PC-3 (cell line): ENCODE measurements at regions not wholly inside any gene's neighbourhood (a gene's known extent, or its start where the extent isn't known, plus 50 kb on each side); places are given as distances from the start of the nearest gene placed in this dataset.

Experiments used
- ATAC-seq: fragments of 200-7000 bp; cut with Tn5 transposase; 2 replicates; pipeline ENCODE4 v1.9.1; 2020; ENCODE audit warnings: mild to moderate bottlenecking, moderate library complexity
- BruUV-seq: library from RNA; stranded (reverse); fragments of 400-500 nt; replicated peaks from 2 replicates; lab custom pipeline; 2021; lab: Mats Ljungman, UMichigan
- CTCF ChIA-PET: fragments of 300-600 bp; sonication (Branson Sonifier 250); formaldehyde crosslinking; loops from one replicate; lab custom pipeline; 2022; ENCODE audit warnings: antibody characterized with exemption; lab: Charles Lee
- POLR2A ChIA-PET: fragments of 300-600 bp; sonication (Branson Sonifier 250); formaldehyde crosslinking; loops from one replicate; lab custom pipeline; 2022; ENCODE audit warnings: antibody characterized with exemption; ENCODE audit not compliant: unreplicated experiment; lab: Charles Lee
- DNase-seq: peaks from one replicate; pipeline ENCODE4 v3.0.0-alpha.2; 2015
- H2AFZ ChIP-seq: fragments of 300-600 bp; sonication (generic); 2 replicates; pipeline ENCODE4 v1.6.0; 2016; ENCODE audit warnings: antibody characterized with exemption, low read length
- H3F3A ChIP-seq: fragments of 300-600 bp; sonication (generic); one replicate; pipeline ENCODE4 v1.6.0; 2017; ENCODE audit warnings: antibody characterized with exemption, low read length, control low read depth, mild to moderate bottlenecking; ENCODE audit not compliant: unreplicated experiment
- H3K27ac ChIP-seq: fragments of 300-600 bp; sonication (generic); 2 replicates; pipeline ENCODE4 v1.5.1; 2016; ENCODE audit warnings: mild to moderate bottlenecking, low read length
- H3K27me3 ChIP-seq: fragments of 300-600 bp; sonication (generic); 2 replicates; pipeline ENCODE4 v1.6.1; 2016; ENCODE audit warnings: low read length, mixed read lengths
- H3K36me3 ChIP-seq: fragments of 300-600 bp; sonication (generic); 2 replicates; pipeline ENCODE4 v1.6.1; 2016; ENCODE audit warnings: low read depth, mixed run types, low read length, mixed read lengths
- H3K4me1 ChIP-seq: fragments of 300-600 bp; sonication (generic); 2 replicates; pipeline ENCODE4 v1.5.1; 2016; ENCODE audit warnings: low read length; ENCODE audit not compliant: insufficient read depth
- H3K4me2 ChIP-seq: fragments of 300-600 bp; sonication (generic); 2 replicates; pipeline ENCODE4 v1.6.0; 2016; ENCODE audit warnings: low read length
- H3K4me3 ChIP-seq: fragments of 300-600 bp; sonication (generic); 2 replicates; pipeline ENCODE4 v1.5.1; 2016; ENCODE audit warnings: mild to moderate bottlenecking, low read length, mixed read lengths
- H3K79me2 ChIP-seq: fragments of 300-600 bp; sonication (generic); 2 replicates; pipeline ENCODE4 v1.6.1; 2017; ENCODE audit warnings: low read length, mixed read lengths
- H3K9ac ChIP-seq: fragments of 300-600 bp; sonication (generic); 2 replicates; pipeline ENCODE4 v1.6.0; 2016; ENCODE audit warnings: mild to moderate bottlenecking, low read length
- H3K9me2 ChIP-seq: fragments of 300-600 bp; sonication (generic); replicated peaks from 2 replicates; pipeline ENCODE4 v1.6.1; 2016; ENCODE audit warnings: mixed run types, low read length, mixed read lengths
- H3K9me3 ChIP-seq: fragments of 300-600 bp; sonication (generic); 2 replicates; pipeline ENCODE4 v1.6.1; 2016; ENCODE audit warnings: low read length, mixed read lengths
- H4K20me1 ChIP-seq: fragments of 300-600 bp; sonication (generic); 2 replicates; pipeline ENCODE4 v1.6.1; 2016; ENCODE audit warnings: low read length, mixed read lengths
- EZH2 ChIP-seq: fragments of 300-600 bp; sonication (generic); IDR thresholded peaks from one replicate; pipeline ENCODE4 v1.6.1; 2017; ENCODE audit warnings: antibody characterized with exemption, mild to moderate bottlenecking, low read length; ENCODE audit not compliant: unreplicated experiment
- EZH2phosphoT487 ChIP-seq: fragments of 300-600 bp; sonication (generic); IDR thresholded peaks from 2 replicates; pipeline ENCODE4 v1.6.1; 2018; ENCODE audit warnings: mild to moderate bottlenecking, antibody characterized with exemption, low read length, borderline replicate concordance
- intact Hi-C: fragments of 100-400 bp; cut with micrococcal nuclease; formaldehyde crosslinking; loops from 2 replicates; pipeline ENCODE4 v1.9.0; 2023
- TF ChIP-seq, protein P1 (sequence below): fragments of 300-600 bp; sonication (generic); conservative IDR thresholded peaks from 2 replicates; pipeline ENCODE4 v1.5.1; 2017; ENCODE audit warnings: antibody characterized with exemption, low read depth, mild to moderate bottlenecking, low read length

DNA sequence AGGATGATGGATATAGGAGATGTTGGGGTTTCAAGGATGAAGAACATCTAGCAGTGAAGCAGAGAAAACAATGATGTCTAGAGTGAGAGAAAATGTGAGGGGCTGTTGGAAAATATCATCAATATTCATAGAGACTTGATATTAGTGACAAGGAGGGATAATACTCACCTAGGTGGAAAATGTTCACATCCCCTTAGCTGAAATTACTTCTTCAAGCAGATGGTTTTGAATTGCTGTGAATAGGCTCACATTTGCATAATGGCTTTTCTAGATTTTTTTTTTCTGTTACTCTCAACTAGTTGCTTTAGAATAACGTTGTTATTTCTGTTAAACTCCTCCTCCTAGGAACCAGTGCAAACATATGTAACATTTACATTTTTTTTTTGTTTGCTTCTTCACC lies 61.6 kb upstream of the MAP1B start:
- Histone ChIP-seq H3K9ac (no peak overlapping the region), H4K20me1 (no peaks in the 10 kb centered on the region), H3K9me2 (no peaks in the 10 kb centered on the region), H3F3A (no peaks in the 10 kb centered on the region), H3K36me3 (no peaks in the 10 kb centered on the region), H3K79me2 (no peaks in the 10 kb centered on the region), H3K4me2 (no peak overlapping the region), H2AFZ (no peak overlapping the region), H3K9me3 (no peaks in the 10 kb centered on the region), H3K4me1 (no peaks in the 10 kb centered on the region), H3K27me3 (no peaks in the 10 kb centered on the region), H3K4me3 (no peak overlapping the region), H3K27ac (no peak overlapping the region)
- POLR2A ChIA-PET, result no interaction called here
- no TSS peak for BruUV-seq
- ATAC-seq (no peak), DNase-seq (no peak)
- CTCF ChIA-PET, result no interaction called here
- intact Hi-C loops, result no loop called here
- no peak for TF ChIP-seq EZH2phosphoT487
- TF ChIP-seq, protein P1, sequence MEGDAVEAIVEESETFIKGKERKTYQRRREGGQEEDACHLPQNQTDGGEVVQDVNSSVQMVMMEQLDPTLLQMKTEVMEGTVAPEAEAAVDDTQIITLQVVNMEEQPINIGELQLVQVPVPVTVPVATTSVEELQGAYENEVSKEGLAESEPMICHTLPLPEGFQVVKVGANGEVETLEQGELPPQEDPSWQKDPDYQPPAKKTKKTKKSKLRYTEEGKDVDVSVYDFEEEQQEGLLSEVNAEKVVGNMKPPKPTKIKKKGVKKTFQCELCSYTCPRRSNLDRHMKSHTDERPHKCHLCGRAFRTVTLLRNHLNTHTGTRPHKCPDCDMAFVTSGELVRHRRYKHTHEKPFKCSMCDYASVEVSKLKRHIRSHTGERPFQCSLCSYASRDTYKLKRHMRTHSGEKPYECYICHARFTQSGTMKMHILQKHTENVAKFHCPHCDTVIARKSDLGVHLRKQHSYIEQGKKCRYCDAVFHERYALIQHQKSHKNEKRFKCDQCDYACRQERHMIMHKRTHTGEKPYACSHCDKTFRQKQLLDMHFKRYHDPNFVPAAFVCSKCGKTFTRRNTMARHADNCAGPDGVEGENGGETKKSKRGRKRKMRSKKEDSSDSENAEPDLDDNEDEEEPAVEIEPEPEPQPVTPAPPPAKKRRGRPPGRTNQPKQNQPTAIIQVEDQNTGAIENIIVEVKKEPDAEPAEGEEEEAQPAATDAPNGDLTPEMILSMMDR, result no peak
- no peak for TF ChIP-seq EZH2

GRCh38 chr5:72046106-72046505 lies 61.2 kb upstream of the MAP1B start:
- BruUV-seq, result no TSS peak
- CTCF ChIA-PET, result no interaction called here
- Histone ChIP-seq H3K4me2 (no peak overlapping the region), H3K79me2 (no peaks in the 10 kb centered on the region), H3K9ac (no peak overlapping the region), H3F3A (no peaks in the 10 kb centered on the region), H3K36me3 (no peaks in the 10 kb centered on the region), H3K4me3 (no peak overlapping the region), H3K9me3 (no peaks in the 10 kb centered on the region), H4K20me1 (no peaks in the 10 kb centered on the region), H3K27me3 (no peaks in the 10 kb centered on the region), H3K27ac (no peak overlapping the region), H3K4me1 (no peaks in the 10 kb centered on the region), H3K9me2 (no peaks in the 10 kb centered on the region), H2AFZ (no peak overlapping the region)
- ATAC-seq (no peak), DNase-seq (no peak)
- intact Hi-C loops, result no loop called here
- TF ChIP-seq EZH2 (no peak), EZH2phosphoT487 (no peak)
- TF ChIP-seq, protein P1, result no peak
- POLR2A ChIA-PET, result no interaction called here

GRCh38 chr5:72055636-72056035 lies 51.6 kb upstream of the MAP1B start:
- ATAC-seq (no peak), DNase-seq (no peak)
- CTCF ChIA-PET, result no interaction called here
- no peaks in the 10 kb centered on the region for H4K20me1 ChIP-seq
- H3K9ac ChIP-seq, result no peak overlapping the region
- no peaks in the 10 kb centered on the region for H3K9me3 ChIP-seq
- H3K9me2 ChIP-seq, result no peaks in the 10 kb centered on the region
- H3K36me3 ChIP-seq, result no peaks in the 10 kb centered on the region
- H3K4me3 ChIP-seq, result no peak overlapping the region
- H3F3A ChIP-seq, result no peaks in the 10 kb centered on the region
- H3K27ac ChIP-seq, result no peak overlapping the region
- intact Hi-C loops, result no loop called here
- H3K4me1 ChIP-seq, result no peaks in the 10 kb centered on the region
- TF ChIP-seq, protein P1, result no peak
- no peak for TF ChIP-seq EZH2phosphoT487
- no peak for TF ChIP-seq EZH2
- POLR2A ChIA-PET, result no interaction called here
- no peaks in the 10 kb centered on the region for H3K79me2 ChIP-seq
- H3K4me2 ChIP-seq, result no peak overlapping the region
- H3K27me3 ChIP-seq, result peaks cover 22% of the 10 kb centered on the region
- no peak overlapping the region for H2AFZ ChIP-seq
- no TSS peak for BruUV-seq
